NT2/D1 (cell line): ENCODE measurements at regions not wholly inside any gene's neighbourhood (a gene's known extent, or its start where the extent isn't known, plus 50 kb on each side); places are given as distances from the start of the nearest gene placed in this dataset.

Source experiments
- DNase-seq: peaks from one replicate; pipeline ENCODE4 v3.0.0-alpha.2; 2011; ENCODE audit warnings: low read depth, low spot score
- H3K27me3 ChIP-seq: 2 replicates; pipeline ENCODE4 v1.6.0; 2011; ENCODE audit warnings: mild to moderate bottlenecking; ENCODE audit not compliant: insufficient read length, insufficient read depth
- H3K36me3 ChIP-seq: 2 replicates; pipeline ENCODE4 v1.6.1; 2011; ENCODE audit warnings: mild to moderate bottlenecking, low read length, mixed read lengths; ENCODE audit not compliant: insufficient read depth, insufficient read length
- H3K4me1 ChIP-seq: 2 replicates; pipeline ENCODE4 v1.5.1; 2011; ENCODE audit not compliant: insufficient read depth, insufficient read length
- H3K4me3 ChIP-seq: 2 replicates; pipeline ENCODE4 v1.5.1; 2011; ENCODE audit warnings: low read depth; ENCODE audit not compliant: insufficient read length
- H3K9ac ChIP-seq: 2 replicates; pipeline ENCODE4 v1.6.0; 2011; ENCODE audit warnings: low read depth; ENCODE audit not compliant: insufficient read length
- H3K9me3 ChIP-seq: 2 replicates; pipeline ENCODE4 v1.5.1; 2011; ENCODE audit warnings: mild to moderate bottlenecking, low read length; ENCODE audit not compliant: insufficient read depth
- SUZ12 ChIP-seq: IDR thresholded peaks from 2 replicates; pipeline ENCODE4 v1.6.1; 2011; ENCODE audit not compliant: insufficient read length, insufficient read depth; ENCODE audit errors: extremely low read depth
- YY1 ChIP-seq: IDR thresholded peaks from 2 replicates; pipeline ENCODE4 v1.6.1; 2011; ENCODE audit not compliant: insufficient read length, insufficient read depth
- ZNF274 ChIP-seq: IDR thresholded peaks from 2 replicates; pipeline ENCODE4 v1.6.1; 2011; ENCODE audit warnings: mild to moderate bottlenecking, low read depth, low read length

GRCh38 chr4:24057915-24058559, 168.2 kb upstream of the PPARGC1A start:
- no peaks in the 10 kb centered on the region for H3K27me3 ChIP-seq
- H3K4me1 ChIP-seq: no peaks in the 10 kb centered on the region
- H3K36me3 ChIP-seq: no peaks in the 10 kb centered on the region
- TF ChIP-seq SUZ12 (no peak), YY1 (no peak), ZNF274 (no peak)
- no peak overlapping the region for H3K4me3 ChIP-seq
- DNase-seq: no peak
- H3K9ac ChIP-seq: no peak overlapping the region
- H3K9me3 ChIP-seq: no peaks in the 10 kb centered on the region

- Histone ChIP-seq H3K9me3 (no peaks in the 10 kb centered on the region), H3K27me3 (no peaks in the 10 kb centered on the region), H3K9ac (no peak overlapping the region), H3K36me3 (no peaks in the 10 kb centered on the region), H3K4me1 (no peaks in the 10 kb centered on the region), H3K4me3 (no peak overlapping the region)
- TF ChIP-seq YY1: no peak
- TF ChIP-seq ZNF274: no peak
- TF ChIP-seq SUZ12: no peak
- DNase-seq: no peak
Measured at GRCh38 chr4:24056289-24056688, 166.4 kb upstream of the PPARGC1A start.

GRCh38 chr4:24055623-24056022, 165.8 kb upstream of the PPARGC1A start:
- H3K4me3 ChIP-seq: no peak overlapping the region
- no peak for TF ChIP-seq SUZ12
- TF ChIP-seq YY1: no peak
- TF ChIP-seq ZNF274: no peak
- no peaks in the 10 kb centered on the region for H3K4me1 ChIP-seq
- no peaks in the 10 kb centered on the region for H3K9me3 ChIP-seq
- no peaks in the 10 kb centered on the region for H3K36me3 ChIP-seq
- DNase-seq: no peak
- H3K27me3 ChIP-seq: no peaks in the 10 kb centered on the region
- no peak overlapping the region for H3K9ac ChIP-seq

GRCh38 chr4:24054910-24055309, 165.1 kb upstream of the PPARGC1A start:
- TF ChIP-seq SUZ12 (no peak), YY1 (no peak), ZNF274 (no peak)
- H3K36me3 ChIP-seq: no peaks in the 10 kb centered on the region
- H3K4me1 ChIP-seq: no peaks in the 10 kb centered on the region
- no peaks in the 10 kb centered on the region for H3K9me3 ChIP-seq
- no peaks in the 10 kb centered on the region for H3K27me3 ChIP-seq
- no peak for DNase-seq
- no peak overlapping the region for H3K9ac ChIP-seq
- H3K4me3 ChIP-seq: no peak overlapping the region

- TF ChIP-seq YY1: no peak
- H3K27me3 ChIP-seq: no peaks in the 10 kb centered on the region
- no peaks in the 10 kb centered on the region for H3K36me3 ChIP-seq
- H3K4me1 ChIP-seq: no peaks in the 10 kb centered on the region
- no peaks in the 10 kb centered on the region for H3K9me3 ChIP-seq
- no peak overlapping the region for H3K4me3 ChIP-seq
- no peak overlapping the region for H3K9ac ChIP-seq
- DNase-seq: no peak
Measured at GRCh38 chr4:24053934-24054333, 164.1 kb upstream of the PPARGC1A start.

GRCh38 chr4:24044610-24045589, 155.1 kb upstream of the PPARGC1A start:
- TF ChIP-seq SUZ12 (no peak), YY1 (no peak), ZNF274 (no peak)
- Histone ChIP-seq H3K4me1 (no peaks in the 10 kb centered on the region), H3K4me3 (no peak overlapping the region), H3K27me3 (no peaks in the 10 kb centered on the region), H3K36me3 (no peaks in the 10 kb centered on the region), H3K9ac (no peak overlapping the region), H3K9me3 (no peaks in the 10 kb centered on the region)
- no peak for DNase-seq

GRCh38 chr4:24042094-24042493, 152.2 kb upstream of the PPARGC1A start:
- Histone ChIP-seq H3K36me3 (no peaks in the 10 kb centered on the region), H3K4me1 (no peaks in the 10 kb centered on the region), H3K27me3 (no peaks in the 10 kb centered on the region), H3K9me3 (no peaks in the 10 kb centered on the region), H3K4me3 (no peak overlapping the region), H3K9ac (no peak overlapping the region)
- no peak for DNase-seq
- TF ChIP-seq SUZ12 (no peak), ZNF274 (no peak), YY1 (no peak)
